Skeletal muscle satellite cell (primary cell): ENCODE measurements at regions not wholly inside any gene's neighbourhood (a gene's known extent, or its start where the extent isn't known, plus 50 kb on each side); places are given as distances from the start of the nearest gene placed in this dataset.

Source experiments
- H3K27me3 ChIP-seq: 2 replicates; pipeline ENCODE4 v1.7.0; 2013; ENCODE audit warnings: low read length; ENCODE audit not compliant: control insufficient read depth, insufficient read depth
- H3K36me3 ChIP-seq: 2 replicates; pipeline ENCODE4 v1.7.0; 2013; ENCODE audit warnings: mild to moderate bottlenecking, control low read depth, low read length; ENCODE audit not compliant: insufficient read depth
- H3K4me1 ChIP-seq: 2 replicates; pipeline ENCODE4 v1.7.0; 2013; ENCODE audit warnings: low read length; ENCODE audit not compliant: control insufficient read depth, insufficient read depth
- H3K4me2 ChIP-seq: 2 replicates; pipeline ENCODE4 v1.7.0; 2013; ENCODE audit warnings: mild to moderate bottlenecking, low read length
- H3K4me3 ChIP-seq: 2 replicates; pipeline ENCODE4 v1.7.0; 2013; ENCODE audit warnings: low read length
- H3K9ac ChIP-seq: 2 replicates; pipeline ENCODE4 v1.7.0; 2013; ENCODE audit warnings: mild to moderate bottlenecking, low read depth, low read length, moderate library complexity
- H3K9me3 ChIP-seq: replicated peaks from 2 replicates; pipeline ENCODE4 v1.7.0; 2013; ENCODE audit warnings: mild to moderate bottlenecking, control low read depth, low read length

GRCh38 chr18:66764230-66764629, 160.3 kb upstream of the CDH19 start:
- no peaks in the 10 kb centered on the region for H3K36me3 ChIP-seq
- H3K4me2 ChIP-seq: no peak overlapping the region
- H3K4me3 ChIP-seq: no peak overlapping the region
- H3K4me1 ChIP-seq: no peaks in the 10 kb centered on the region
- no peaks in the 10 kb centered on the region for H3K27me3 ChIP-seq
- no peaks in the 10 kb centered on the region for H3K9me3 ChIP-seq
- no peak overlapping the region for H3K9ac ChIP-seq

GRCh38 chr18:66761166-66761565, 157.3 kb upstream of the CDH19 start:
- H3K27me3 ChIP-seq: no peaks in the 10 kb centered on the region
- H3K4me2 ChIP-seq: no peak overlapping the region
- no peaks in the 10 kb centered on the region for H3K9me3 ChIP-seq
- H3K4me3 ChIP-seq: no peak overlapping the region
- no peaks in the 10 kb centered on the region for H3K4me1 ChIP-seq
- no peaks in the 10 kb centered on the region for H3K36me3 ChIP-seq
- no peak overlapping the region for H3K9ac ChIP-seq

- H3K9me3 ChIP-seq: no peaks in the 10 kb centered on the region
- H3K4me2 ChIP-seq: no peak overlapping the region
- H3K27me3 ChIP-seq: no peaks in the 10 kb centered on the region
- H3K4me1 ChIP-seq: no peaks in the 10 kb centered on the region
- H3K9ac ChIP-seq: no peak overlapping the region
- no peak overlapping the region for H3K4me3 ChIP-seq
- H3K36me3 ChIP-seq: no peaks in the 10 kb centered on the region
Observed at GRCh38 chr18:66760559-66760958, 156.7 kb upstream of the CDH19 start.

DNA sequence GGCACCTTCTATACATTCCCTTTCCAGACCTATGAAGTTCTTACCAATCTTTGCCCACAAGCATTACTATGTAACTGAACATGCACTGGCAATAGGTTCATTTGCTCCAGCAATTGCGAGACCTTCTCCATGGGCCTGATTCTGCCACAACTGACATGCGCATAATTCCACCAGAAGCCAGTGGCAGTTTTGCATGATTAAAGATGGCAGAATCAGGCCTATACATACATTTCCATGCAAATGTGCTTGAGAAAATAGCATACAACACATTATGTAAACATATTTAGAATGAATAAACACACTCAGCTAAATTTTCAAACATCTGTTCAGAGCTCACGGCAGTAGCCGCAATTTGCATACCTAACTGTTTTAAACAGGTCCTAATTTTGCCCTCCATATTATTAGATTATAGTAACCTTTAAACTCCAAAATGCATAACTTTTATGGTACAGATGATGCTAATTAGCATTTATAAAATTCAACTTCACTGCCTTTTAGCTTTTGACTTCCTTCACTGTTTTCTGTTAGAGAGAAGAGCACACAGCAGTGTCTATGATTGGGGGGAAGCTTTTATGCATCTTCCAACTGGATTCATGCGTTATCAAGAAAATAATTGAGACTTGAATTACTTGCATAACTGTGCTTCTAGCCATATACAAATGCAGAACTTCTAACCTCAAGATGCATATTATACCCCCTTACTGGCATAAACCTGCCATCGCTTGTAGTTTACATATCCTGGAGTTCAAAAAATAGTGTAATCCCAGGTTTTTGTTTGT, 155.3 kb upstream of the CDH19 start:
- H3K4me3 ChIP-seq: no peak overlapping the region
- no peaks in the 10 kb centered on the region for H3K9me3 ChIP-seq
- H3K27me3 ChIP-seq: no peaks in the 10 kb centered on the region
- H3K9ac ChIP-seq: no peak overlapping the region
- no peaks in the 10 kb centered on the region for H3K36me3 ChIP-seq
- H3K4me1 ChIP-seq: no peaks in the 10 kb centered on the region
- no peak overlapping the region for H3K4me2 ChIP-seq

GRCh38 chr18:66757946-66758345, 154.1 kb upstream of the CDH19 start:
- Histone ChIP-seq H3K9ac (no peak overlapping the region), H3K4me2 (no peak overlapping the region), H3K9me3 (no peaks in the 10 kb centered on the region), H3K36me3 (no peaks in the 10 kb centered on the region), H3K4me1 (no peaks in the 10 kb centered on the region), H3K4me3 (no peak overlapping the region), H3K27me3 (no peaks in the 10 kb centered on the region)

GRCh38 chr18:66754335-66754734, 150.4 kb upstream of the CDH19 start:
- no peak overlapping the region for H3K4me2 ChIP-seq
- no peaks in the 10 kb centered on the region for H3K9me3 ChIP-seq
- H3K9ac ChIP-seq: no peak overlapping the region
- no peaks in the 10 kb centered on the region for H3K36me3 ChIP-seq
- H3K4me3 ChIP-seq: no peak overlapping the region
- H3K4me1 ChIP-seq: no peaks in the 10 kb centered on the region
- H3K27me3 ChIP-seq: no peaks in the 10 kb centered on the region

- H3K9me3 ChIP-seq: no peaks in the 10 kb centered on the region
- no peaks in the 10 kb centered on the region for H3K36me3 ChIP-seq
- H3K4me1 ChIP-seq: no peaks in the 10 kb centered on the region
- H3K9ac ChIP-seq: no peak overlapping the region
- H3K27me3 ChIP-seq: no peaks in the 10 kb centered on the region
- H3K4me2 ChIP-seq: no peak overlapping the region
- H3K4me3 ChIP-seq: no peak overlapping the region
Observed at GRCh38 chr18:66752733-66753132, 148.8 kb upstream of the CDH19 start.

DNA sequence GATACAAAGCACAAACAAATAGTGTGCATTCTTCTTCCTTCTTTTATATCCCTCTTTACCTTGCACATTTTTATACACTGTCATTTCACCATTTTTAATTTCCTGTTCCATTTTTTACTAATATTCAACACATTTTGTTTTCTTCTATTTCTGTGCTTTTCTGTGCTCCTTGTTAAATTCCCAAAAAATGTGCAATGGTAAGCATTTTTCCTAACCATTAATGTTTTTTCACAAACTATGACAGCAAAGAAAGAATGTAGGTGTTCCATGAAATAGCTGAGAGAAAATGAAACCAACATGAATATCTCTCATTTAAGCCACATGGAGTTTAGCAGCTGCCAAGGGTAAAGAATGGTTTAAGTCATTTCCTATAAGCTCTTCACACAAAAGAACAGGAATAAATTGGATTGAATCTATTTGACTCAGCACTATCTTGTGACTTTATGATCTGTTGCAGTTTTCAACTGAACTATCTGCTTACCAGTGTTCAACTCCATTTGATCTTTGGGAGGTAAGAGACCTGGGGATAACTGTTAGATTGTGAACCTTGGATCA, 145.7 kb upstream of the CDH19 start:
- Histone ChIP-seq H3K4me2 (no peak overlapping the region), H3K4me1 (no peaks in the 10 kb centered on the region), H3K9me3 (no peaks in the 10 kb centered on the region), H3K36me3 (no peaks in the 10 kb centered on the region), H3K4me3 (no peak overlapping the region), H3K9ac (no peak overlapping the region), H3K27me3 (no peaks in the 10 kb centered on the region)

DNA sequence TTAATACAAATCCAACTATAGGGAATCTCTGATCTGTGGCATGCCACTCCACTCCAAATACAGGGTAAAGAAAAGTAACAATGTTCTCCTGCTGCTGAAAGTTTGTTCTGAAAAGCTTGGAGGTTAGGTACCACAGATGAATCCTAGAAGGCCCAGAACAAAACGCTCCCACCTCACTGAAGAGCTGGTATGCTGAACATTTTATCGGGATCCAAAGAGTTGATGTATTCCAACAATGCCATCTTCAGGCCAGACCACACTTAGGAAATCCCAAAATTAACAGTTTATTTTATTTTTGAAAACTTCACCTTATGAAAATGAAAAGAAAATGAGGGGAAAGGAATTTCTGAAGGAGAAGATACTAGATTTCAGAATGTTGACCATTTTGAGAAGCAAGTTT, 145.1 kb upstream of the CDH19 start:
- H3K36me3 ChIP-seq: no peaks in the 10 kb centered on the region
- H3K27me3 ChIP-seq: no peaks in the 10 kb centered on the region
- H3K4me1 ChIP-seq: no peaks in the 10 kb centered on the region
- no peaks in the 10 kb centered on the region for H3K9me3 ChIP-seq
- H3K4me3 ChIP-seq: no peak overlapping the region
- no peak overlapping the region for H3K9ac ChIP-seq
- no peak overlapping the region for H3K4me2 ChIP-seq

GRCh38 chr18:66742832-66743231, 138.9 kb upstream of the CDH19 start:
- Histone ChIP-seq H3K27me3 (no peaks in the 10 kb centered on the region), H3K36me3 (no peaks in the 10 kb centered on the region), H3K9me3 (no peaks in the 10 kb centered on the region), H3K9ac (no peak overlapping the region), H3K4me2 (no peak overlapping the region), H3K4me1 (no peaks in the 10 kb centered on the region), H3K4me3 (no peak overlapping the region)

DNA sequence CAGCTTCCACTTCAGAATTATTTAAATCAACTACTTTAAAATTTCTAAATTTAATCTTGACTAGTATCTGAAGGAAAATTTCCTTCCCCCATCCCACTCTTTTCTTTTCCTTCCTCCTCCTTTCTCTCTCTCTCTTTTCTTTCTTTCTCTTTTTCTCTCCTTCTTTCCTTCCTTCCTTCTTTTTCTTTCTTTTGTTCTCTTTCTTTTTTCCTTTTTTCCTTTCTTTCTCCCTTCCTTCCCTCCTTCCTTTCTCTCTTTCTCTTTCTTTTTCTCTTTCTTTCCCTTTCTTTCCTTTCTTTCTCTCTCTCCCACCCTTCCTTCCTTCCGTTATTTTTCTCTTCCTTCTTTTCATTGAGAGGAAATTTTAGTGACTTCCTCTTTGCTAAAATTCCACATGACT, 132.0 kb upstream of the CDH19 start:
- Histone ChIP-seq H3K27me3 (no peaks in the 10 kb centered on the region), H3K9me3 (no peaks in the 10 kb centered on the region), H3K36me3 (no peaks in the 10 kb centered on the region), H3K4me3 (no peak overlapping the region), H3K9ac (no peak overlapping the region), H3K4me1 (no peaks in the 10 kb centered on the region), H3K4me2 (no peak overlapping the region)

- Histone ChIP-seq H3K36me3 (no peaks in the 10 kb centered on the region), H3K4me1 (no peaks in the 10 kb centered on the region), H3K4me3 (no peak overlapping the region), H3K9me3 (no peaks in the 10 kb centered on the region), H3K9ac (no peak overlapping the region), H3K4me2 (no peak overlapping the region), H3K27me3 (no peaks in the 10 kb centered on the region)
Observed at GRCh38 chr18:66734451-66734850, 130.6 kb upstream of the CDH19 start.
